BJ (cell line): ENCODE measurements at regions not wholly inside any gene's neighbourhood (a gene's known extent, or its start where the extent isn't known, plus 50 kb on each side); places are given as distances from the start of the nearest gene placed in this dataset.

Experiments
- CTCF ChIA-PET: fragments of 350-600 bp; formaldehyde crosslinking; extraction: SDS; loops from one replicate; lab custom pipeline; 2021; ENCODE audit warnings: antibody characterized with exemption, inconsistent platforms; lab: Yijun Ruan, JAX
- POLR2A ChIA-PET: fragments of 300-600 bp; sonication (Branson Sonifier 250); formaldehyde crosslinking; extraction: SDS; loops from one replicate; lab custom pipeline; 2021; ENCODE audit warnings: antibody characterized with exemption; lab: Charles Lee
- DNase-seq: peaks from one replicate; pipeline ENCODE4 v3.0.0-alpha.2; 2011; ENCODE audit warnings: low read depth
- H3K27me3 ChIP-seq: 2 replicates; pipeline ENCODE4 v1.6.0; 2011; ENCODE audit warnings: low read length; ENCODE audit not compliant: control insufficient read depth, insufficient read depth
- H3K36me3 ChIP-seq: 2 replicates; pipeline ENCODE4 v1.5.1; 2011; ENCODE audit warnings: low read length; ENCODE audit not compliant: control insufficient read depth, insufficient read depth
- H3K4me3 ChIP-seq: 2 replicates; pipeline ENCODE4 v1.5.1; 2011; ENCODE audit warnings: low read depth, mild to moderate bottlenecking, control low read depth, low read length
- TF ChIP-seq, protein P1 (sequence below): IDR thresholded peaks from 2 replicates; pipeline ENCODE4 v1.5.1; 2011; ENCODE audit warnings: low read depth, mild to moderate bottlenecking, control low read depth, inconsistent platforms, low read length, moderate library complexity; ENCODE audit not compliant: insufficient read depth

DNA sequence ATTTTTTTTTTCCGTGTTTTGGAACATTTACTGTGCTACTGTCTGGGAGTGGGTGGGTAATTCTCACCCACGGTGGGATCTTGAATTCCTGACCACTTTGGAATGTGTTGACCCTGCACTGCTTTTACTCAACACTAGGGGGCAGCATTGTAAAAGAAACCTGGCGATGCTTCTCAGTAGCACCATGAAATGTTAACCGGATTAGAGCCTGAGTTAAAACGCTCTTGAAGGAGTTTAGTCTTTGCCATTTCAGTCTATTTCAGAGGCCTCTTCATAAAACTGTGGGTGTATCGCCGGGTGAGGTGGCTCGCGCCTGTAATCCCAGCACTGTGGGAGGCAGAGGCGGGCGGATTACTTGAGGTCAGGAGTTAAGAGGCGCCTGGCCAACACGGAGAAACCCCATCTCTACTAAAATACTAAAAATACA is 79.0 kb upstream of the PRNP start:
- POLR2A ChIA-PET = no interaction called here
- H3K27me3 ChIP-seq = no peaks in the 10 kb centered on the region
- no peaks in the 10 kb centered on the region for H3K36me3 ChIP-seq
- CTCF ChIA-PET = interaction anchor here (0.7 to 5.8 kb wide), 4 partner anchors 109 to 348 kb away, joined by 3 to 97 read pairs (median 8); partner anchors contain the start of gene PRND
- DNase-seq = no peak
- TF ChIP-seq, protein P1, sequence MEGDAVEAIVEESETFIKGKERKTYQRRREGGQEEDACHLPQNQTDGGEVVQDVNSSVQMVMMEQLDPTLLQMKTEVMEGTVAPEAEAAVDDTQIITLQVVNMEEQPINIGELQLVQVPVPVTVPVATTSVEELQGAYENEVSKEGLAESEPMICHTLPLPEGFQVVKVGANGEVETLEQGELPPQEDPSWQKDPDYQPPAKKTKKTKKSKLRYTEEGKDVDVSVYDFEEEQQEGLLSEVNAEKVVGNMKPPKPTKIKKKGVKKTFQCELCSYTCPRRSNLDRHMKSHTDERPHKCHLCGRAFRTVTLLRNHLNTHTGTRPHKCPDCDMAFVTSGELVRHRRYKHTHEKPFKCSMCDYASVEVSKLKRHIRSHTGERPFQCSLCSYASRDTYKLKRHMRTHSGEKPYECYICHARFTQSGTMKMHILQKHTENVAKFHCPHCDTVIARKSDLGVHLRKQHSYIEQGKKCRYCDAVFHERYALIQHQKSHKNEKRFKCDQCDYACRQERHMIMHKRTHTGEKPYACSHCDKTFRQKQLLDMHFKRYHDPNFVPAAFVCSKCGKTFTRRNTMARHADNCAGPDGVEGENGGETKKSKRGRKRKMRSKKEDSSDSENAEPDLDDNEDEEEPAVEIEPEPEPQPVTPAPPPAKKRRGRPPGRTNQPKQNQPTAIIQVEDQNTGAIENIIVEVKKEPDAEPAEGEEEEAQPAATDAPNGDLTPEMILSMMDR = peak; percentile 89
- H3K4me3 ChIP-seq = no peak overlapping the region

DNA sequence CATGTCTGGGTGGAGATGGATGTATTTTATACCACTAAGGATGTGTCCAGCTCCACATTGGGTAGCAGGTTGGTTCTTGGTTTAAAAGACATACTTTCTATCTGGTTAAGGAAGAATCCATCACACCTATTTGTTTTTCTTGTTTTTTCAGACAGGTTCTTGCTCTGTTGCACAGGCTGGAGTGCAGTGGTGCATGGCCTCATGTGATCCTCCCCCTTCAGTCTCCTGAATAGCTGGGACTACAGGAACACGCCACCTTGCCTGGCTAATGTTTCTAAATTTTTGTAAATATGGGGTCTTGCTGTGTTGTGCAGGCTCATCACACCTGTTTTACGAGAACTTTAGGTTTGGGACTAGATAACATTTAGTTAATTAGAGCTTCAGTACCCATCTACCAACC is 80.2 kb upstream of the PRNP start:
- TF ChIP-seq, protein P1 = no peak
- no peaks in the 10 kb centered on the region for H3K36me3 ChIP-seq
- POLR2A ChIA-PET = no interaction called here
- DNase-seq = no peak
- H3K4me3 ChIP-seq = no peak overlapping the region
- H3K27me3 ChIP-seq = no peaks in the 10 kb centered on the region
- CTCF ChIA-PET = interaction anchor here (0.6 to 2.6 kb wide), 10 partner anchors 8 to 415 kb away, joined by 3 to 30 read pairs (median 3); partner anchors contain the start of gene PRND

GRCh38 chr20:4605166-4605565 is 81.1 kb upstream of the PRNP start:
- POLR2A ChIA-PET = no interaction called here
- no peaks in the 10 kb centered on the region for H3K27me3 ChIP-seq
- DNase-seq = no peak
- CTCF ChIA-PET = interaction anchor here (1.2 to 2.6 kb wide), 7 partner anchors 8 to 354 kb away, joined by 3 to 30 read pairs (median 3); partner anchors contain the start of gene PRND
- TF ChIP-seq, protein P1 = no peak
- H3K36me3 ChIP-seq = no peaks in the 10 kb centered on the region
- H3K4me3 ChIP-seq = no peak overlapping the region

- H3K27me3 ChIP-seq = no peaks in the 10 kb centered on the region
- CTCF ChIA-PET = interaction anchor here (1.0 to 2.6 kb wide), 8 partner anchors 9 to 354 kb away, joined by 3 to 30 read pairs (median 4); partner anchors contain the start of gene PRND
- no peaks in the 10 kb centered on the region for H3K36me3 ChIP-seq
- POLR2A ChIA-PET = no interaction called here
- H3K4me3 ChIP-seq = no peak overlapping the region
- no peak for DNase-seq
- TF ChIP-seq, protein P1 = no peak
These were observed 81.7 kb upstream of the PRNP start for GRCh38 chr20:4604580-4604979.

DNA sequence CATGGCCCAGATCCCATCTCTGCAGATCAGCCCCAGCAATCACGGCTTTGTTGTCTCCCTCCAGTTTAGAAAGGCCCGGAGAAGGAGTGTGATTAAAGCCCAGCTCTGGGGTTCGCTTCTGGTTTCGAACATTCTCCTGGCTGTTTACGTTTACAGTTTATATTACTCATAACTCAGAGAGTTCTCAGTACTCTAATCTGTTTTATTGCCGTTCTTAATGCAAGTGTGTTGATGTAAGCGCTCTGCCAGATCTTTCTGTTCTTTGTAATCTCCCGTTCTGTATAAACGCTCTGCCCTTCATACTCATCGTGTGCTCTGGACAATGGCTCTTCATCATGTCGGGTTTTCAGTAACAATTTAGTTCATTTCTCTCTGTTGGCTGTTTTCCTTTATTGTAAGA is 82.5 kb upstream of the PRNP start:
- Histone ChIP-seq H3K36me3 (no peaks in the 10 kb centered on the region), H3K27me3 (no peaks in the 10 kb centered on the region), H3K4me3 (no peak overlapping the region)
- POLR2A ChIA-PET = no interaction called here
- CTCF ChIA-PET = interaction anchor here (0.6 to 2.2 kb wide), 8 partner anchors 9 to 353 kb away, joined by 3 to 6 read pairs (median 3); no protein-coding TSS in a partner anchor
- no peak for DNase-seq
- TF ChIP-seq, protein P1 = no peak
